HG03520 (cell line): ENCODE measurements at regions not wholly inside any gene's neighbourhood (a gene's known extent, or its start where the extent isn't known, plus 50 kb on each side); places are given as distances from the start of the nearest gene placed in this dataset.

Experiments used
- ATAC-seq: cut with Tn5 transposase; IDR thresholded peaks from one replicate; pipeline ENCODE4 v1.9.1; 2021; ENCODE audit warnings: mild to moderate bottlenecking, moderate library complexity; ENCODE audit not compliant: unreplicated experiment

DNA sequence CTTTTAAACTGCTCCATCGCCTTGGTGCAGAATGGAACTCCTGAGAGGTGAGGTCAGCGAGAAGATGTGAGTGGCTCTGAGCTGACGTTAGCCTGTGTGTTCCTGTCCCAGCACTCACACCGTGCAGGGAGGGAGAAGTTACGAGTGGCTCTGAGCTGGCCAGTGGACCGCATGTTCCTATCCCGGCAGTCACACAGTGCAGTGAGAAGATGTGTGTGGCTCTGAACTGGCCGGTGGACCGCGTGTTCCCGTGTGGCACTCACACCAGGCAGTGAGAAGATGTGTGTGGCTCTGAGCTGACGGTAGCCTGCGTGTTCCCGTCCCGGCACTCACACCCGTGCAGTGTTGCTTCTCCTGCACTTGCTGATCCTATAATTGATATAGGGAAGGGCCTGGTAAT is 59.9 kb downstream of the VCPKMT start:
- ATAC-seq = no peak

DNA sequence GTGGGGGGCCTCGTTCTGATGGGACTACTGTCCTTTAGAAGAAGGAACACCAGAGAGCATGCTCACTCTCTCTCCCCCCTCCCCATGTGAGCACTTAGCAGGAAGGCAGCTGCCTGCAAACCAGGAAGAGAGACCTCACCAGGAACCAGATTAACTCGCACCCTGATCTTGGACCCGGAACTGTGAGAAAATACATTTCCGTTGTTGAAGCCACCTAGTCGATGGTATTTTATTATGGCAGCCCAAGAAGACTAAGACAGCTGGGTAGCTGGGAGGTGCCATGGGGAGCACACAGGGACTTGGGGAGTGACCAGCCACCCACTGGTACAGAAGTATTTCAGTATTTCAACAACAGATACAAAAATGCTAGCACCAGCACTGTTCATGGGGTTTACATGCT is 59.0 kb downstream of the VCPKMT start:
- no peak for ATAC-seq

DNA sequence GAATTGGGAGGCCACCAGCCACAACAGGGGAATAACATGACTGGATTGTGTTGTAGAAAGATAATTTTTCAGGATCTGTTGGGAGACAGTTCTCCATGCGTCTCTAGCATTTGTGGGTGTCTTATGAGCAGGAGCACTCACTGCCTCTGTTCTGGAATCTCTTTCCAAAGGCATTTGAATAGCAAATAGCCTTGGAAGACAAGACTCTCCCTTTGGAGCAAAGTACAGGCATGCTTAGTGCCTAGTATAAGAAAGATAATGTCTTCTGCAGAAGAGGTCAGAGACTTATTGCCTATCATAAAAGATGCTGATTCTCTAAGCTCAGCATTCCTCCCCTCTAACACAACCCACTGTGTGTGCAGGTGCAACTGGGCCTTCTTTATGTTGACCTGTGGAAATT is 58.3 kb downstream of the VCPKMT start:
- no peak for ATAC-seq
